ENCODE measurements at regions not wholly inside any gene's neighbourhood (a gene's known extent, or its start where the extent isn't known, plus 50 kb on each side); places are given as distances from the start of the nearest gene placed in this dataset.

DNA sequence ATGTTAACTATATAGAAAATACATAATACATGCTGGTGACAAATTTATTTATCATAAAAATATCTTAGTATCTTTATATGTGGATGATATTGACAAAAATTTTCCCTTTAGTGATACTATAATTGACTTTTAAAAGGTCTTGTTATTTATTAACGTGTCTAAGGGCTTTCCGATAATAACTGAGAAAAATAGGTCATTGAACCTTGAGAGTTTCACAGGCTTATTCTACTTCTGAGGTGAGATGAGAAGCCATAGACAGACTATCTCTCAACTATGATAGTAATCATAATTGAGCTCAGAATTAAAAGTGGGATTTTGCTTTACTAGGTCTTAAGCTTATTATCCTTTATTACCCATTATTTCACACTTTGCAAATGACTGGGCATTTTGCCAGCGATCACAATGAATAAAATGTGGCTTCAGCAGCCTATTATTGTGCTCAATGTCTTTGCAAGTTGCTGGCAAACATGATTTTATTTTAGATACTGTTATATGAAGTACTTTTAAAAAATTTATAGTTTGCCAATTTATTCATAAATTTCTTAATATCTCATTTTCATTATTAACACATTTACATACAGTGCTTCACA is 574.5 kb downstream of the ZWINT start:
- no peaks in the 10 kb centered on the region for H3K4me1 ChIP-seq
- no peak for TF ChIP-seq POLR2A (IDR thresholded peaks at IDR 0.05)
- TF ChIP-seq, protein P1, sequence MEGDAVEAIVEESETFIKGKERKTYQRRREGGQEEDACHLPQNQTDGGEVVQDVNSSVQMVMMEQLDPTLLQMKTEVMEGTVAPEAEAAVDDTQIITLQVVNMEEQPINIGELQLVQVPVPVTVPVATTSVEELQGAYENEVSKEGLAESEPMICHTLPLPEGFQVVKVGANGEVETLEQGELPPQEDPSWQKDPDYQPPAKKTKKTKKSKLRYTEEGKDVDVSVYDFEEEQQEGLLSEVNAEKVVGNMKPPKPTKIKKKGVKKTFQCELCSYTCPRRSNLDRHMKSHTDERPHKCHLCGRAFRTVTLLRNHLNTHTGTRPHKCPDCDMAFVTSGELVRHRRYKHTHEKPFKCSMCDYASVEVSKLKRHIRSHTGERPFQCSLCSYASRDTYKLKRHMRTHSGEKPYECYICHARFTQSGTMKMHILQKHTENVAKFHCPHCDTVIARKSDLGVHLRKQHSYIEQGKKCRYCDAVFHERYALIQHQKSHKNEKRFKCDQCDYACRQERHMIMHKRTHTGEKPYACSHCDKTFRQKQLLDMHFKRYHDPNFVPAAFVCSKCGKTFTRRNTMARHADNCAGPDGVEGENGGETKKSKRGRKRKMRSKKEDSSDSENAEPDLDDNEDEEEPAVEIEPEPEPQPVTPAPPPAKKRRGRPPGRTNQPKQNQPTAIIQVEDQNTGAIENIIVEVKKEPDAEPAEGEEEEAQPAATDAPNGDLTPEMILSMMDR (IDR thresholded peaks at IDR 0.05), result no peak
- H3K4me3 ChIP-seq, result no peak overlapping the region
- no peaks in the 10 kb centered on the region for H3K27me3 ChIP-seq
- no peaks in the 10 kb centered on the region for H3K9me3 ChIP-seq
- intact Hi-C loops (cut with DNase I; ENCODE audit: low total_unique reads), result no loop called here
- no peak overlapping the region for H3K27ac ChIP-seq
- no peak for DNase-seq
- no peaks in the 10 kb centered on the region for H3K36me3 ChIP-seq

DNA sequence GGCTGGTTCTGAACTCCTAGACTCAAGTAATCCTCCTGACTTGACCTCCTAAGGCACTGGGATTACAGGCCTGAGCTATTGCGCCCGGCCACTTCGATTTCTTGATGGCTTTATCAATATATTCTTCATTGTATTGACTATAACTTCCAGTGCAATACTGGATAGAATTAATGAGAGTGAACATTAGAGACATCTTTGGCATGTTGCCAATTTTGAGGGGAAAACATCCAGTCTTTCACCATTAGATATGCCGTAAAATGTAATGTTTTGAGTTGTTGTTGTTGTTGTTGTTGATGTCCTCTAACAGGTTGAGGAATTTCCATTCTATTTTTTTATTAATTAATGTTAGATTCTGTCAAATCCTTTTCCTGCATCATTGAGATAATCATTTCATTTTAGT is 578.9 kb downstream of the ZWINT start:
- no peaks in the 10 kb centered on the region for H3K27me3 ChIP-seq
- no peaks in the 10 kb centered on the region for H3K36me3 ChIP-seq
- no peak for DNase-seq
- H3K27ac ChIP-seq, result no peak overlapping the region
- H3K4me1 ChIP-seq, result no peaks in the 10 kb centered on the region
- H3K4me3 ChIP-seq, result no peak overlapping the region
- H3K9me3 ChIP-seq, result no peaks in the 10 kb centered on the region
- intact Hi-C loops (cut with DNase I; ENCODE audit: low total_unique reads), result no loop called here
- TF ChIP-seq, protein P1 (IDR thresholded peaks at IDR 0.05), result no peak
- TF ChIP-seq POLR2A (IDR thresholded peaks at IDR 0.05), result no peak

DNA sequence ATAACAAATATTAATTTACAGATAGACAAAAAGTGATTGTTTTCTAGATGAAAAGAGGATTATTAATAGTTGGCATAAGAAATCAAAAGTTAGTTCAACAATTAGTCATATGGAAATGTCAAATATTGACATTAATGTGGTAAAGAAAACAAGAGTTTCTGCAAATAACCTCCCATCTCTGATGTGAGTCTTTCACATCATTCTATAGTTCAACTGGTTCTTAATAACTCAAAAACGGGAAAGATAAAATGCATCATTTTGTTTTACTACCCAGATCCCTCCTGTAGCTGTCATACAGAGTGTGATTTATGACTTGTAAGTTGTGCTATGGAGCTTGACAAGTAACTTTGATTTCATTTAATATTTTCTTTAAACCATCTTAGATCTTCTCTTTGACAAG is 594.8 kb downstream of the ZWINT start:
- H3K27ac ChIP-seq, result no peak overlapping the region
- no peak overlapping the region for H3K4me3 ChIP-seq
- H3K4me1 ChIP-seq, result no peaks in the 10 kb centered on the region
- intact Hi-C loops (cut with DNase I; ENCODE audit: low total_unique reads), result no loop called here
- H3K27me3 ChIP-seq, result no peaks in the 10 kb centered on the region
- H3K9me3 ChIP-seq, result no peaks in the 10 kb centered on the region
- TF ChIP-seq, protein P1 (IDR thresholded peaks at IDR 0.05), result no peak
- no peak for TF ChIP-seq POLR2A (IDR thresholded peaks at IDR 0.05)
- no peak for DNase-seq
- no peaks in the 10 kb centered on the region for H3K36me3 ChIP-seq

DNA sequence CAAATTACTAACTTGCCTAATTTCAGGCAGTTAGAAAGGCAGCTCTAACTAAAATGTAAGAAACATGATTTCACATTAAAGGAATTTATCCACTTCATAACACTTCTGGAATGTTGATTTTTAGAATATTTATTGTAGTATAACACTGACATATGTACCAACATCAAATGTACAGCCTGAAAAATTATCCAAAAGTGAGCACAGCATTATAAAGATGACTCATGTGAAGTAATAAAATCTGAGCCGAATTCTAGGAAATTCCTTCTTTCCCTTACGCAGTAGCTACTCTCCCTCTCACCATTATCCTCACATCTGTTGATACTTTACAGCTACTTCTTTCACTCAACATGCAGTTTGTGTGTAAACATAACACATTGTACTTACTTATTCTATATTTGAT is 610.6 kb downstream of the ZWINT start:
- intact Hi-C loops (cut with DNase I; ENCODE audit: low total_unique reads), result no loop called here
- H3K27ac ChIP-seq, result no peak overlapping the region
- no peaks in the 10 kb centered on the region for H3K36me3 ChIP-seq
- H3K27me3 ChIP-seq, result no peaks in the 10 kb centered on the region
- no peak for DNase-seq
- H3K4me1 ChIP-seq, result no peaks in the 10 kb centered on the region
- H3K4me3 ChIP-seq, result no peak overlapping the region
- no peaks in the 10 kb centered on the region for H3K9me3 ChIP-seq
- TF ChIP-seq, protein P1 (IDR thresholded peaks at IDR 0.05), result no peak
- no peak for TF ChIP-seq POLR2A (IDR thresholded peaks at IDR 0.05)

DNA sequence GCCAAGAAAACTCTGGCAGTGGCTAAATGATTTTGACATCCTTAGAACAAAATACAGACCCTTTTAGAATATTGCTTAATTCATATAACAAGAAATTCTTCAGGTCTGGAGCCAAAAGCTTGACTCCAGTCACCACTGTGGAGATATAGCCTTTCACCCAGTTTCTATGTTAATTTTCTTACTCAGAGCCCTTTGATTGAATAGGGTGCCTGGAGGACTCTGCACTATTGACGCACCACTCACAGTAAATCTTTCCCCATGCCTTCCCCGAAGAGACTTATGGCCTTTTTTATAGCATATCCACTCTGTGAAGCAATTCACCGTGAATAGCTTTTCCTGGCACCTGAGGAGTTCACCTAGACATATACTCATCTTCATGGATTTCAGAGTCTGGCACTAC is 613.8 kb downstream of the ZWINT start:
- intact Hi-C loops (cut with DNase I; ENCODE audit: low total_unique reads), result no loop called here

More for the DNA sequence above, 613.8 kb downstream of the ZWINT start:
- Histone ChIP-seq H3K27ac (no peak overlapping the region), H3K9me3 (no peaks in the 10 kb centered on the region), H3K4me1 (no peaks in the 10 kb centered on the region), H3K36me3 (no peaks in the 10 kb centered on the region), H3K4me3 (no peak overlapping the region), H3K27me3 (no peaks in the 10 kb centered on the region)
- TF ChIP-seq POLR2A (IDR thresholded peaks at IDR 0.05), result no peak
- TF ChIP-seq, protein P1 (IDR thresholded peaks at IDR 0.05), result no peak
- DNase-seq, result no peak

Measured in uterus (tissue), 3 donors.